ENCODE measurements at regions not wholly inside any gene's neighbourhood (a gene's known extent, or its start where the extent isn't known, plus 50 kb on each side); places are given as distances from the start of the nearest gene placed in this dataset.

DNA sequence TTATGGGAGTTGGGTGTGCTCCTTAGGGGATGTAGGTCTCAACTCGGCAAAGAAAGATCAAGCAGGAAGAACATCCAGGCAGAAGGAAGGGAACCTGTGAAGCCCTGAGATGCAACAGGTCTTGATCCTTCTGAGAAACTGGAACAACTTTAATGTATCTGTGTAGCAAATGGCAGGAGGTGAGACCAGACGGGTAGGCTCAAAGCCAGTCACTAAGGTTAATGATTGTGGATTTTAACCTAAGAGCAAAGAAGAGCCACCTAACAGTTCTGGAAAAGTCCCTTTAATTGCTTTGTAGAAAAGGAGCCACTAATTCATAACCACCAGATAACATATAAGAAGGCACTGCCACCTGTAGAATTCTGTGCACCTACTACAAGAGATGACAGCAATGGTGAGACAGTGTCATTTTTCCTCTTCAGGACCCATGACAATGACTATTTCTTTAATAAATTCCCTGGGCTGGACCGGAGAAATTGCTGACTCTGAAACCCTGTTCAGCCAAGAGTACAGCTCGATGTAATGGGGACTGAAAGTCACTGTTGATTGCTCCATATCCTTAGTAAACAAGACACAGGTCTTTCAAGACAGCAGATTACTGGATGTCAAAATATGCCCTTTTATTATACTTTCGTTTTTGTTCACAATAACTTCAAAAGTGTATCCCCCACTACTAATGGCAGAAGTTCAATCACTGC lies 326.2 kb downstream of the CBLN4 start:
- no peak for TF ChIP-seq ZFX (IDR thresholded peaks at IDR 0.05; ENCODE audit: borderline replicate concordance)
- no peak for TF ChIP-seq CTCF (IDR thresholded peaks at IDR 0.05)
- peak overlapping the region; percentile 45; the same call in 1 of the 2 replicates for H3K27ac ChIP-seq

DNA sequence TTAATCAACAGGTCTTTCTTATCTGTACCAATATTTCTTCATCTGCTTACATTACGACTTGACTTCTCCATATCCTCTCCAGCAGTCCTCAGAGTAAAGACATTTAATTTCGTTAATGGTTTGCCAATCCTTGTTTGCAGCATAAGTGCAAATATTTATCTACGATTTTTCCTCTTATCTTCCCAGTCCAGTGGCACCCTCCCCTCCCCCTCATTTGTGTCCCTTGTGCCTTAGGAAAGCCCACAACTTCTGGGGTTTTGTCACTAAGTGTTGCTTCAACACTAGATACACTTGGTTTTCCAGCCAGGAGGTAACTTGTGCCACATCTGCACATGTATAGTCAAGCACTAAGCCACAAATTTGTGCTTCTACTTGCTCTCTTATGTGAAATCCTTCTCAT lies 327.2 kb downstream of the CBLN4 start:
- TF ChIP-seq ZFX (IDR thresholded peaks at IDR 0.05; ENCODE audit: borderline replicate concordance) (no peak), CTCF (IDR thresholded peaks at IDR 0.05) (no peak)
- H3K27ac ChIP-seq = peak overlapping the region; percentile 45

GRCh38 chr20:55677011-55677410 lies 328.3 kb downstream of the CBLN4 start:
- TF ChIP-seq CTCF (IDR thresholded peaks at IDR 0.05) (no peak), ZFX (IDR thresholded peaks at IDR 0.05; ENCODE audit: borderline replicate concordance) (no peak)
- H3K27ac ChIP-seq = peak overlapping the region; percentile 45

- no peak overlapping the region for H3K27ac ChIP-seq
- no peak for TF ChIP-seq CTCF (IDR thresholded peaks at IDR 0.05)
- TF ChIP-seq ZFX (IDR thresholded peaks at IDR 0.05; ENCODE audit: borderline replicate concordance) = no peak
These were observed 329.2 kb downstream of the CBLN4 start for GRCh38 chr20:55676097-55676496.

DNA sequence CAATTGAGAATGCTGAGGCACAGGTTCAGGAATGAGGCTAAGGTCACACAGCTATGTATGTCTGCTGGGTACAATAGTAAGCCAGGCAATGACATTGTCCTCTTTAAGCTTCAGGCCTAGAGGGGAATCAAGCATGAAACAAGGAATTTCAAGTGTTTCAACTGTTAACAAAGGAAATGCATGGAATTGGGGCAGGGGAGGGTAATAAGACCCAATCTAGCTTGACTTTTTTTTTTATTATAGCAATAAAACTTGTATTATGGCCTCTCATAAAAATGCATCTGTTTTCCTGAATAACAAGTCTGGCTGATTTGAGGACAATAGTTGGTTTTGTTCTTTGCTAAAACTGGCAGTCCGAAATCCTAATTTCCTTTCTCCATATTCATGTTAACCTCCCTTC lies 336.7 kb downstream of the CBLN4 start:
- H3K27ac ChIP-seq = no peak overlapping the region
- no peak for TF ChIP-seq CTCF (IDR thresholded peaks at IDR 0.05)
- TF ChIP-seq ZFX (IDR thresholded peaks at IDR 0.05; ENCODE audit: borderline replicate concordance) = no peak

DNA sequence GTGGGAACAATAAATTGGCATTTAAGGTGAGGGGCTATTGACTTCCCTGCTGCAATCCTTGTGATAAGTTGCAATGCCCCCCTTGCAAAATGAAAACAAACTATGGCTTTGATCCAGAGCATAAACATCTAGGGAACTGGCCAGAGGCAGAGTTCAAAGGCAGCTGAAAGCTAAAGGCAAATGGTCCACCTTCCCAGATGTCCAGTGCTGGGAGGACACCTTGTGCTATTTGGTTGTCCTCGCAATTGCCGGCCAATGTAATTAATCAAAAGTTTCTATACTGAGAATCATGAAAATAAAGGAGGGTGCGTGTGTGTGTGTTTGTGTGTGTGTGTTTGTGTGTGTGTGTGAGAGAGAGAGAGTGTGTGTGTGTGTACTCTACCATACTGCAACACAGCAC lies 337.4 kb downstream of the CBLN4 start:
- H3K27ac ChIP-seq = no peak overlapping the region
- TF ChIP-seq CTCF (IDR thresholded peaks at IDR 0.05) = no peak
- no peak for TF ChIP-seq ZFX (IDR thresholded peaks at IDR 0.05; ENCODE audit: borderline replicate concordance)

DNA sequence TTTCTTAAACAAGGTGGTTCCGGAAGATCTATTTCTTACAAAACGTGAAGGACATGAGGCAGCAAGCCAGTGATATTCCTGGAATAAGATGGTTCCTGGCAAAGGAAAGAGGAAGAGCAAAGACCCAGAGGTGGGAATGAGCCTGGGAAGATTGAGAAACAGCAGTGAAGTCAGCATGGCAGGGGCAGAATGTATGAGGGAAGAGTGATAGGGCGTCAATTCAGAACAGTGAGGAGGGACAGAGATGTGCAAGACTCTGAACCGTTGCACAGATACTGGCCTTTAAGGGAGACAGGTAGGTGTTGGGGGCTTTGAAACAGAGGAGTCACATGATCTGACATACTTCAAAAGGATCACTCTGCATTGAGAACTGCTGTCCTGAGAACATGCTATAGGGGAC lies 338.3 kb downstream of the CBLN4 start:
- H3K27ac ChIP-seq = no peak overlapping the region
- no peak for TF ChIP-seq ZFX (IDR thresholded peaks at IDR 0.05; ENCODE audit: borderline replicate concordance)
- no peak for TF ChIP-seq CTCF (IDR thresholded peaks at IDR 0.05)
